GM19240 (cell line): ENCODE measurements at regions not wholly inside any gene's neighbourhood (a gene's known extent, or its start where the extent isn't known, plus 50 kb on each side); places are given as distances from the start of the nearest gene placed in this dataset.

Source experiments
- DNase-seq: peaks from one replicate; pipeline ENCODE4 v3.0.0; 2011; ENCODE audit warnings: low spot score; ENCODE audit not compliant: insufficient read length

GRCh38 chr16:86663685-86664521, 85.6 kb downstream of the FOXL1 start:
- no peak for DNase-seq

GRCh38 chr16:86664522-86665318, 86.4 kb downstream of the FOXL1 start:
- DNase-seq = no peak

- no peak for DNase-seq
Observed at GRCh38 chr16:86665319-86665675, 86.9 kb downstream of the FOXL1 start.

- no peak for DNase-seq
Observed at GRCh38 chr16:86665929-86666328, 87.6 kb downstream of the FOXL1 start.

- DNase-seq = no peak
Observed at GRCh38 chr16:86667035-86667434, 88.7 kb downstream of the FOXL1 start.

- DNase-seq = no peak
Observed at GRCh38 chr16:86668136-86668910, 90.0 kb downstream of the FOXL1 start.

GRCh38 chr16:86669285-86669805, 91.0 kb downstream of the FOXL1 start:
- no peak for DNase-seq

GRCh38 chr16:86669937-86670749, 91.8 kb downstream of the FOXL1 start:
- no peak for DNase-seq

GRCh38 chr16:86670750-86671234, 92.4 kb downstream of the FOXL1 start:
- DNase-seq = no peak

- no peak for DNase-seq
Observed at GRCh38 chr16:86671486-86672178, 93.3 kb downstream of the FOXL1 start.

- DNase-seq = no peak
Observed at GRCh38 chr16:86672179-86672863, 94.0 kb downstream of the FOXL1 start.

GRCh38 chr16:86673090-86673955, 95.0 kb downstream of the FOXL1 start:
- no peak for DNase-seq

- DNase-seq = no peak
Observed at GRCh38 chr16:86673956-86674453, 95.7 kb downstream of the FOXL1 start.

GRCh38 chr16:86676254-86676670, 97.9 kb downstream of the FOXL1 start:
- no peak for DNase-seq

GRCh38 chr16:86679490-86679889, 101.1 kb downstream of the FOXL1 start:
- no peak for DNase-seq

- DNase-seq = no peak
Observed at GRCh38 chr16:86680162-86680561, 101.8 kb downstream of the FOXL1 start.

- DNase-seq = no peak
Observed at GRCh38 chr16:86680661-86681030, 102.3 kb downstream of the FOXL1 start.

GRCh38 chr16:86681031-86681756, 102.8 kb downstream of the FOXL1 start:
- no peak for DNase-seq
